Body of pancreas (tissue), 4 donors: ENCODE measurements at regions not wholly inside any gene's neighbourhood (a gene's known extent, or its start where the extent isn't known, plus 50 kb on each side); places are given as distances from the start of the nearest gene placed in this dataset.

Experiments
- CTCF ChIP-seq, 7 experiments: fragments of 450-650 bp in 4 of 7; fragments of 200-600 bp in 3 of 7; sonication (generic) in 3 of 7; IDR thresholded peaks; one replicate each; pipeline ENCODE4 v1.5.1; 2016 to 2019; ENCODE audit warnings: antibody characterized with exemption in 7 of 7
- POLR2A ChIP-seq, 3 donors: fragments of 450-650 bp; IDR thresholded peaks; one replicate each; pipeline ENCODE4 v1.6.1; 2016; ENCODE audit warnings: antibody characterized with exemption in 3 of 3, mild to moderate bottlenecking in 2 of 3

DNA sequence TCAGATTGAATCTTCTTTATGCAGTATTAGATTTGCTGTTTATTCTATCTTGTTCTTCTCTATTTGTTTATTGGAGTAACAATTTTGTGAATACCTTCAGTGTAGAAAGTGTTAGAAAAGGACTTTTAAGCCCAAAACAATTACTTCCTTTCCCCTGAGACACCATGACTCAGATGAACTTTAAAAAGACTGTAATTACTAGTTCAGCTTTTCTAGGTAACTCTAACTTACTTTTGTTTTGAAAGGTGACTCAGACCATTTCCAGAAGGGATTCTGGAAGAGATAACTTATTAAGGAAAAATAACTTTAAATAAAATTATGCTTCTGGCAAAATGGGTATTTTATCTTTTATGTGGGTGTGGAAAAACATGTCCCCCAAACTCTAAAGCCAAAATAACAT, 561.5 kb upstream of the PCDH10 start:
- no peak for TF ChIP-seq CTCF (IDR thresholded peaks at IDR 0.05)
- no peak for TF ChIP-seq POLR2A (IDR thresholded peaks at IDR 0.05)
